NCI-H2196 (cell line): ENCODE measurements at regions not wholly inside any gene's neighbourhood (a gene's known extent, or its start where the extent isn't known, plus 50 kb on each side); places are given as distances from the start of the nearest gene placed in this dataset.

ENCODE experiments used
- DNase-seq: peaks from one replicate; lab custom pipeline; 2025; ENCODE audit not compliant: unreplicated experiment; lab: John Stamatoyannopoulos, UW

DNA sequence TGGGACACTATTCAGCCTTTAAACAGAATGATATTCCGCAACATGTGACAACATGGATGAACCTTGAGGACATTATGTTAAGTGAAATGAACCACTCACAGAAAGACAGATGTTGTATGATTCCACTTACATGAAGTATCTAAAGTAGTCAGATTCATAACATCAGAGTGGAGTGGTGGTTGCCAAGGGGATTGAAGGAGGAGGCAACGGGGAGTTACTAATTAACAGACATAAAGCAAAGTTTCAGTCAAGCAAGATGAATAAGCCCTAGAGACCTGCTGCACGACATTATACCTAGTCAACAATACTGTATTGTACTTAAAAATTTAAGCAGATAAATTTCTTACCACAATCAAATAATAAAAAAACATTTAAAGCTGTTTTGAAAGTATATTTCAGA, 105.0 kb upstream of the NR0B1 start:
- no peak for DNase-seq

DNA sequence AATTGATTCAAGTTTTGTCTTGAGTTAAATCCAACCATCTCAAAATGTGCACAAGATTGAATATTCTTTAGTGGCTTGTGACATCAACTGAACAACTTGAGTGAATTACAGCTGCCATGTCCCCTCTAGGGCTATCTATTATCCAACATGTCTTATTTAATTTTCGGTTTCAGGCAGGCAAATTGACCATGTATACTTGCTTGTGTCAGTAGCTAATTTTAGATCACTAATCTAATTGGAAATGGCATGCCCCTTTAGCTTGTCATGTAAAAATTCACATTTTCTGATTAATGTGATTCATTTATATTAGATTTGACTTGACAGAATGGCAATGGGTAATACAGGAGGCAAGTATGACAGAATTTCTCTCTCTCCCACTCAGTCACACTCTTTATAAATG, 93.2 kb upstream of the NR0B1 start:
- no peak for DNase-seq

DNA sequence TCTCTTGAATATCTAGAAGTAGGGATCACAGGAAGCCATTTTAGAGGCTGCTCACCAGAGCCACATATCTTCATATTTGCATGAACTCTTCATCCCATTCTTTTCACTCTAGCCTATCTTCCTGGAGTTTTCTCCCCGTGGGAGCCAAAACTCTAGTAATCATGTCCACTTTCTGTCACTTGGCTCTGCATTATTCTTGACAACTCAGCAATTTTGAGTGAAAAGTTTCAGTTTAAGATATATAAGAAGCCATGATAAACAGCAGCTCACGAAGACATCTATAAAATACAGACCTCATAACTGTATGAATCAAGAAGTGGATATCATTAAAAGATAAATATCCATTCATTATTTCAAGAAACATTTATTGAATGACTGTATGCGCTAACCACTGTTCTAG, 79.1 kb upstream of the NR0B1 start:
- DNase-seq, result no peak

DNA sequence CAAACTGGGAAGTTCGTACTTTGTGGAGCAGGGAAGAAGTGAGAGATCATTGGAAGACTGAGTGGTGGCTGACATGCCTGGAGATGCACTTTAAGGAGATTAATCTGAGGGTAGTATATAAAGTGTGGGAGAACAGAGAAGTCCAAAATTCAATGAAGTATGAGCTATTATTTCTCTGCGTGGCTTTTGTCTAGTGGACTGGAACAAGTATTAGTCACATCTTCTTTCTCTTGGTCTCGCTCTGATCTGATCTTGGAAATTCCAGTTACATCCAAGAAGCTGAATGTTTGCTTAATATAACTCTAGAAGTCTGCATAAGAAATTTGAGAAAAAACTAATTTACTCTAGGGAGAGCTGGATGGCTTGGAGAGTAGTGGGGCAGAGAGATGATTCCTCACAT, 64.8 kb upstream of the NR0B1 start:
- DNase-seq, result no peak

DNA sequence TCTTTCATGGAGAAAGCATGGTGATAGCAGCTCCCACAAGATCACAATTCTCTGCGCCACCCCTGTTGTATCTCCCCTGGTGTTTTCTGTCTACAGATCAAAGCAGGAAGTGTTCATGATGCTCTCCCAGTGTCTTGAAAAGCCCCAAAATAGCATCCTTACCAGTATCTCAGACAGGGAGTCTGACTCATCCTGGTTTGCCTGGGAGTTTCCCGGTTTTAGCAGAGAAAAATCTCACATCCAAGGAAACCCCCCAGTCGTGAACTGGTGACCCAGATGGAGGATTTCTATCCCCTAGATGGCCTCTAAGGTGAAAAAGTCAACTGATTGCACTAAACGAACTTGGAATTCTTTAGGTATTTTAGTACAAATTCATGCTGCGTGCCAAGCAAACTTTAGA, 64.3 kb upstream of the NR0B1 start:
- DNase-seq, result no peak

DNA sequence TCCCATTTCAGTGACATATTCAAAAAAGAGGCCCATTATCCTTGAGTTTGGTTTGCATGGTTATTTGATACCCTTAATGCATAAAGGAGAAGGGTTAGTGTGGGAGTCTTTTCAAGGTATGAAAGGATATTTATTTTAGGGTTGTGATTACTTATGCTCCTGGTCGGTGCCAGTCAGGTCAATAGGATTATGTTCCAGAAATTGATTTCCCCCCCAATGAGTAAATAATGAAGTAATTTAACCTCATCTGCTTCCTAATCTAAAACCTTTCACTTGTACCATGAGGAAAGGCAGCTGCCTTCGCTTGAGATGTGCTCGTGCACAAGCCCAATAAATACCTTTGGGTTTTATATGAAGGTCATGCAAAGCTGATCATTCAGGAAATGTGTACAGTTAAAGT, 55.0 kb upstream of the NR0B1 start:
- peak; percentile 42 for DNase-seq
